K562 (cell line): ENCODE measurements at regions not wholly inside any gene's neighbourhood (a gene's known extent, or its start where the extent isn't known, plus 50 kb on each side); places are given as distances from the start of the nearest gene placed in this dataset.

Source experiments
- BRD4 ChIP-seq: fragments of 200-600 bp; sonication (generic); IDR thresholded peaks from 2 replicates; pipeline ENCODE4 v1.6.1; 2017; ENCODE audit warnings: inconsistent platforms
- CTCF ChIP-seq, 3 experiments: IDR thresholded peaks in 2 of 3; conservative IDR thresholded peaks in 1 of 3; 2 replicates each; pipeline ENCODE4 v1.5.1; 2011 to 2012; ENCODE audit warnings: low read length in 3 of 3, mild to moderate bottlenecking in 3 of 3, control low read depth in 2 of 3, improper control_type of control experiment in 1 of 3, inconsistent platforms in 1 of 3, low read depth in 1 of 3, mixed read lengths in 1 of 3, moderate library complexity in 1 of 3; ENCODE audit not compliant: insufficient read depth in 2 of 3
- DEAF1 ChIP-seq: fragments of 450-650 bp; formaldehyde crosslinking; IDR thresholded peaks from 2 replicates; pipeline ENCODE4 v1.4.0; 2020; ENCODE audit warnings: mild to moderate bottlenecking, moderate library complexity
- PBX2 ChIP-seq, 2 experiments: IDR thresholded peaks in 1 of 2; conservative IDR thresholded peaks in 1 of 2; 2 replicates each; pipeline ENCODE4 v1.6.1; 2016; ENCODE audit warnings: low read depth in 2 of 2, mild to moderate bottlenecking in 1 of 2, missing compliant biosample characterization in 1 of 2, missing genetic modification characterization in 1 of 2, moderate library complexity in 1 of 2
- SMAD3 ChIP-seq: fragments of 450-650 bp; formaldehyde crosslinking; conservative IDR thresholded peaks from 2 replicates; pipeline ENCODE4 v1.4.0; 2020; ENCODE audit warnings: mild to moderate bottlenecking
- ZNF57 ChIP-seq: fragments of 450-650 bp; formaldehyde crosslinking; IDR thresholded peaks from 2 replicates; pipeline ENCODE4 v1.4.0; 2020; ENCODE audit warnings: mild to moderate bottlenecking, moderate library complexity

GRCh38 chr1:221478050-221478949 lies 263.6 kb downstream of the DUSP10 start (continued):
- TF ChIP-seq PBX2 (CRISPR knock-in tag; IDR thresholded peaks at IDR 0.05; ENCODE audit: low read depth) (no peak), PBX2 (tag; conservative IDR thresholded peaks at IDR 0.05; ENCODE audit: low read depth) (peak; percentile 80), ZNF57 (CRISPR knock-in tag) (no peak), SMAD3 (no peak), CTCF (IDR thresholded peaks at IDR 0.05 in 2 of 3, conservative IDR thresholded peaks at IDR 0.05 in 1 of 3; ENCODE audit: insufficient read depth in 2 of 3, low read depth in 1 of 3, low read length in 3 of 3) (peak; percentile 43 to 61 (median 54); a peak in 4 of 6 replicates), DEAF1 (CRISPR knock-in tag) (peak; percentile 90), BRD4 (no peak)
